ENCODE measurements at regions not wholly inside any gene's neighbourhood (a gene's known extent, or its start where the extent isn't known, plus 50 kb on each side); places are given as distances from the start of the nearest gene placed in this dataset.

GRCh38 chrX:109855501-109855900 lies 122.4 kb upstream of the ACSL4 start:
- TF ChIP-seq ELK1 (IDR thresholded peaks at IDR 0.05; ENCODE audit: low read depth, low read length) (no peak), CTCF (IDR thresholded peaks at IDR 0.05 in 2 of 3, conservative IDR thresholded peaks at IDR 0.05 in 1 of 3; ENCODE audit: control insufficient read depth in 2 of 3, extremely low read depth in 1 of 3, insufficient read depth in 1 of 3, low read depth in 3 of 3, low read length in 3 of 3) (no peak), MEF2B (IDR thresholded peaks at IDR 0.05; ENCODE audit: partially characterized antibody, poor library complexity, severe bottlenecking) (no peak)
